GM12878 (cell line): ENCODE measurements at regions not wholly inside any gene's neighbourhood (a gene's known extent, or its start where the extent isn't known, plus 50 kb on each side); places are given as distances from the start of the nearest gene placed in this dataset.

Experiments
- ATAC-seq: fragments of 200-7000 bp; cut with Tn5 transposase; 3 replicates; pipeline ENCODE4 v1.9.1; 2020; ENCODE audit warnings: mild to moderate bottlenecking, moderate library complexity
- BruUV-seq: library from RNA; stranded (reverse); fragments of 400-500 nt; replicated peaks from 2 replicates; lab custom pipeline; 2021; lab: Mats Ljungman, UMichigan
- CTCF ChIA-PET: fragments of 300-600 bp; sonication (Branson Sonifier 250); formaldehyde crosslinking; extraction: SDS; loops from one replicate; lab custom pipeline; 2021; ENCODE audit warnings: inconsistent platforms; lab: Yijun Ruan, JAX
- POLR2A ChIA-PET: fragments of 350-600 bp; formaldehyde crosslinking; extraction: SDS; loops from one replicate; lab custom pipeline; 2021; ENCODE audit warnings: inconsistent platforms; lab: Charles Lee
- RAD21 ChIA-PET: fragments of 300-600 bp; sonication (Branson Sonifier 250); formaldehyde crosslinking; loops from one replicate; lab custom pipeline; 2023; ENCODE audit warnings: antibody characterized with exemption; ENCODE audit not compliant: unreplicated experiment; lab: Charles Lee
- SMC1A ChIA-PET: fragments of 300-600 bp; sonication (Branson Sonifier 250); formaldehyde crosslinking; loops from one replicate; lab custom pipeline; 2023; ENCODE audit not compliant: unreplicated experiment, uncharacterized antibody; lab: Charles Lee
- DNase-seq: peaks from one replicate; pipeline ENCODE4 v3.0.0-alpha.2; 2011; ENCODE audit warnings: low read depth, low spot score
- FAIRE-seq: peaks from 3 replicates; lab custom pipeline; 2011; peaks lifted over from hg19 to GRCh38; lab: Jason Lieb, UNC
- H2AFZ ChIP-seq: 2 replicates; pipeline ENCODE4 v1.6.0; 2011; ENCODE audit warnings: low read depth, low read length, control low read depth; ENCODE audit not compliant: control insufficient read depth
- H3K27ac ChIP-seq: 2 replicates; pipeline ENCODE4 v1.5.1; 2011; ENCODE audit warnings: control low read depth; ENCODE audit not compliant: control insufficient read depth, insufficient read depth
- H3K27me3 ChIP-seq, 2 experiments: replicated peaks in 1 of 2; 2 replicates each; pipeline versions ENCODE4 v1.6.0 to v1.6.1; 2011; ENCODE audit warnings: low read length in 1 of 2; ENCODE audit not compliant: control insufficient read depth in 2 of 2, insufficient read depth in 2 of 2
- H3K36me3 ChIP-seq, 2 experiments: 2 replicates each; pipeline ENCODE4 v1.5.1; 2011; ENCODE audit warnings: low read length in 1 of 2; ENCODE audit not compliant: control insufficient read depth in 2 of 2, insufficient read depth in 2 of 2
- H3K4me1 ChIP-seq: 2 replicates; pipeline ENCODE4 v1.6.1; 2011; ENCODE audit warnings: mild to moderate bottlenecking, low read length, moderate library complexity, mixed read lengths; ENCODE audit not compliant: control insufficient read depth, insufficient read depth
- H3K4me2 ChIP-seq: 2 replicates; pipeline ENCODE4 v1.6.0; 2011; ENCODE audit warnings: control low read depth; ENCODE audit not compliant: control insufficient read depth, insufficient read depth
- H3K4me3 ChIP-seq: fragments of 200-600 bp; sonication (generic); 2 replicates; pipeline ENCODE4 v1.5.1; 2016
- H3K79me2 ChIP-seq: 2 replicates; pipeline ENCODE4 v1.6.0; 2011; ENCODE audit warnings: low read length; ENCODE audit not compliant: control insufficient read depth, insufficient read depth
- H3K9ac ChIP-seq: 2 replicates; pipeline ENCODE4 v1.8.0; 2011; ENCODE audit warnings: low read length, control low read depth, mixed read lengths; ENCODE audit not compliant: control insufficient read depth, insufficient read depth
- H3K9me3 ChIP-seq: replicated peaks from 3 replicates; pipeline ENCODE4 v1.5.1; 2011; ENCODE audit warnings: mild to moderate bottlenecking, low read length; ENCODE audit not compliant: control insufficient read depth, insufficient read depth
- H4K20me1 ChIP-seq: 2 replicates; pipeline ENCODE4 v1.6.0; 2011; ENCODE audit not compliant: control insufficient read depth, insufficient read depth
- BHLHE40 ChIP-seq, 2 experiments: fragments of 450-650 bp in 1 of 2; IDR thresholded peaks; 2 replicates each; pipeline ENCODE4 v1.6.1; 2011 to 2017; ENCODE audit warnings: low read depth in 2 of 2, borderline replicate concordance in 1 of 2, improper control_type of control experiment in 1 of 2, low read length in 1 of 2, mild to moderate bottlenecking in 1 of 2
- IRF5 ChIP-seq: fragments of 450-650 bp; IDR thresholded peaks from 2 replicates; pipeline ENCODE4 v1.6.1; 2017; ENCODE audit warnings: borderline replicate concordance
- MAX ChIP-seq: IDR thresholded peaks from 2 replicates; pipeline ENCODE4 v1.6.1; 2012; ENCODE audit warnings: low read depth, low read length, improper control_type of control experiment
- NR2C1 ChIP-seq: fragments of 450-650 bp; IDR thresholded peaks from 2 replicates; pipeline ENCODE4 v1.6.1; 2017; ENCODE audit warnings: antibody characterized with exemption, mild to moderate bottlenecking, moderate library complexity
- POLR2A ChIP-seq: IDR thresholded peaks from 2 replicates; pipeline ENCODE4 v1.6.1; 2011; ENCODE audit warnings: low read depth, mild to moderate bottlenecking, low read length
- RAD21 ChIP-seq: IDR thresholded peaks from 2 replicates; pipeline ENCODE4 v1.6.1; 2011; ENCODE audit warnings: mild to moderate bottlenecking, low read depth, low read length, moderate library complexity; ENCODE audit not compliant: insufficient read depth
- SP1 ChIP-seq: IDR thresholded peaks from one replicate; pipeline ENCODE4 v1.6.1; 2011; ENCODE audit warnings: low read depth, low read length
- in situ Hi-C: fragments of 300-500 bp; cut with MboI; formaldehyde crosslinking; loops from 9 replicates; pipeline ENCODE4 v1.14.3; 2018; ENCODE audit warnings: mixed read lengths
- intact Hi-C: fragments of 100-400 bp; cut with micrococcal nuclease; formaldehyde crosslinking; loops from one replicate; pipeline ENCODE4 v1.14.2; 2022; ENCODE audit not compliant: unreplicated experiment

GRCh38 chr9:115482747-115483146 lies 364.8 kb upstream of the TNC start (continued):
- TF ChIP-seq MAX = no peak

GRCh38 chr9:115492869-115493268 lies 374.9 kb upstream of the TNC start:
- no peaks in the 10 kb centered on the region for H3K9me3 ChIP-seq
- H3K79me2 ChIP-seq = no peaks in the 10 kb centered on the region
- CTCF ChIA-PET = interaction anchor here (1.3 kb wide), 1 partner anchor 215 kb away, joined by 4 read pairs; no protein-coding TSS in a partner anchor
- SMC1A ChIA-PET = no interaction called here
- in situ Hi-C loops = no loop called here
- no peaks in the 10 kb centered on the region for H3K36me3 ChIP-seq
- RAD21 ChIA-PET = no interaction called here
- H3K4me2 ChIP-seq = no peak overlapping the region
- TF ChIP-seq RAD21 (no peak), BHLHE40 (IDR thresholded peaks at IDR 0.05; ENCODE audit: borderline replicate concordance in 1 of 2, low read depth in 2 of 2, low read length in 1 of 2) (no peak), IRF5 (no peak), POLR2A (no peak), NR2C1 (no peak), SP1 (no peak)
- BruUV-seq = no TSS peak
- no peak for FAIRE-seq
- no peak overlapping the region for H3K27ac ChIP-seq
- H3K9ac ChIP-seq = no peak overlapping the region
- intact Hi-C loops = no loop called here
- H3K4me1 ChIP-seq = no peaks in the 10 kb centered on the region
- no peak for DNase-seq
- no peak overlapping the region for H2AFZ ChIP-seq
- no peaks in the 10 kb centered on the region for H3K27me3 ChIP-seq
- POLR2A ChIA-PET = no interaction called here
- H4K20me1 ChIP-seq = no peaks in the 10 kb centered on the region
- H3K4me3 ChIP-seq = no peak overlapping the region
- ATAC-seq = no peak
